ENCODE measurements at regions not wholly inside any gene's neighbourhood (a gene's known extent, or its start where the extent isn't known, plus 50 kb on each side); places are given as distances from the start of the nearest gene placed in this dataset.

GRCh38 chr5:105134328-105134727 lies 1571.7 kb upstream of the NUDT12 start:
- TF ChIP-seq ZNF8 (CRISPR knock-in tag; IDR thresholded peaks at IDR 0.05) (no peak), ZC3H10 (CRISPR knock-in tag; IDR thresholded peaks at IDR 0.05) (no peak), CSRNP3 (CRISPR knock-in tag; IDR thresholded peaks at IDR 0.05) (no peak)
